GM12878 (cell line): ENCODE measurements at regions not wholly inside any gene's neighbourhood (a gene's known extent, or its start where the extent isn't known, plus 50 kb on each side); places are given as distances from the start of the nearest gene placed in this dataset.
A peak's percentile ranks its signal among the peaks of the same experiment; 100 is the strongest.

Source experiments
- ATAC-seq: fragments of 200-7000 bp; cut with Tn5 transposase; 3 replicates; pipeline ENCODE4 v1.9.1; 2020; ENCODE audit warnings: mild to moderate bottlenecking, moderate library complexity
- BruUV-seq: library from RNA; stranded (reverse); fragments of 400-500 nt; replicated peaks from 2 replicates; lab custom pipeline; 2021; lab: Mats Ljungman, UMichigan
- CTCF ChIA-PET: fragments of 300-600 bp; sonication (Branson Sonifier 250); formaldehyde crosslinking; extraction: SDS; loops from one replicate; lab custom pipeline; 2021; ENCODE audit warnings: inconsistent platforms; lab: Yijun Ruan, JAX
- POLR2A ChIA-PET: fragments of 350-600 bp; formaldehyde crosslinking; extraction: SDS; loops from one replicate; lab custom pipeline; 2021; ENCODE audit warnings: inconsistent platforms; lab: Charles Lee
- RAD21 ChIA-PET: fragments of 300-600 bp; sonication (Branson Sonifier 250); formaldehyde crosslinking; loops from one replicate; lab custom pipeline; 2023; ENCODE audit warnings: antibody characterized with exemption; ENCODE audit not compliant: unreplicated experiment; lab: Charles Lee
- SMC1A ChIA-PET: fragments of 300-600 bp; sonication (Branson Sonifier 250); formaldehyde crosslinking; loops from one replicate; lab custom pipeline; 2023; ENCODE audit not compliant: unreplicated experiment, uncharacterized antibody; lab: Charles Lee
- DNase-seq: peaks from one replicate; pipeline ENCODE4 v3.0.0-alpha.2; 2011; ENCODE audit warnings: low read depth, low spot score
- FAIRE-seq: peaks from 3 replicates; lab custom pipeline; 2011; peaks lifted over from hg19 to GRCh38; lab: Jason Lieb, UNC
- H2AFZ ChIP-seq: 2 replicates; pipeline ENCODE4 v1.6.0; 2011; ENCODE audit warnings: low read depth, low read length, control low read depth; ENCODE audit not compliant: control insufficient read depth
- H3K27ac ChIP-seq: 2 replicates; pipeline ENCODE4 v1.5.1; 2011; ENCODE audit warnings: control low read depth; ENCODE audit not compliant: control insufficient read depth, insufficient read depth
- H3K27me3 ChIP-seq, 2 experiments: replicated peaks in 1 of 2; 2 replicates each; pipeline versions ENCODE4 v1.6.0 to v1.6.1; 2011; ENCODE audit warnings: low read length in 1 of 2; ENCODE audit not compliant: control insufficient read depth in 2 of 2, insufficient read depth in 2 of 2
- H3K36me3 ChIP-seq, 2 experiments: 2 replicates each; pipeline ENCODE4 v1.5.1; 2011; ENCODE audit warnings: low read length in 1 of 2; ENCODE audit not compliant: control insufficient read depth in 2 of 2, insufficient read depth in 2 of 2
- H3K4me1 ChIP-seq: 2 replicates; pipeline ENCODE4 v1.6.1; 2011; ENCODE audit warnings: mild to moderate bottlenecking, low read length, moderate library complexity, mixed read lengths; ENCODE audit not compliant: control insufficient read depth, insufficient read depth
- H3K4me2 ChIP-seq: 2 replicates; pipeline ENCODE4 v1.6.0; 2011; ENCODE audit warnings: control low read depth; ENCODE audit not compliant: control insufficient read depth, insufficient read depth
- H3K4me3 ChIP-seq: fragments of 200-600 bp; sonication (generic); 2 replicates; pipeline ENCODE4 v1.5.1; 2016
- H3K79me2 ChIP-seq: 2 replicates; pipeline ENCODE4 v1.6.0; 2011; ENCODE audit warnings: low read length; ENCODE audit not compliant: control insufficient read depth, insufficient read depth
- H3K9ac ChIP-seq: 2 replicates; pipeline ENCODE4 v1.8.0; 2011; ENCODE audit warnings: low read length, control low read depth, mixed read lengths; ENCODE audit not compliant: control insufficient read depth, insufficient read depth
- H3K9me3 ChIP-seq: replicated peaks from 3 replicates; pipeline ENCODE4 v1.5.1; 2011; ENCODE audit warnings: mild to moderate bottlenecking, low read length; ENCODE audit not compliant: control insufficient read depth, insufficient read depth
- H4K20me1 ChIP-seq: 2 replicates; pipeline ENCODE4 v1.6.0; 2011; ENCODE audit not compliant: control insufficient read depth, insufficient read depth
- ETV6 ChIP-seq, 2 experiments: fragments of 450-650 bp in 1 of 2; IDR thresholded peaks in 1 of 2; conservative IDR thresholded peaks in 1 of 2; 2 replicates each; pipeline ENCODE4 v1.6.1; 2014; ENCODE audit warnings: antibody characterized with exemption in 1 of 2, borderline replicate concordance in 1 of 2, low read depth in 1 of 2, mild to moderate bottlenecking in 1 of 2, moderate library complexity in 1 of 2
- IKZF1 ChIP-seq: fragments of 450-650 bp; conservative IDR thresholded peaks from 2 replicates; pipeline ENCODE4 v1.6.1; 2017; ENCODE audit warnings: antibody characterized with exemption, mild to moderate bottlenecking
- PBX3 ChIP-seq: IDR thresholded peaks from 2 replicates; pipeline ENCODE4 v1.6.1; 2011; ENCODE audit warnings: mild to moderate bottlenecking, low read depth, low read length, moderate library complexity; ENCODE audit not compliant: insufficient replicate concordance
- SMAD1 ChIP-seq: fragments of 450-650 bp; IDR thresholded peaks from 2 replicates; pipeline ENCODE4 v1.6.1; 2018; ENCODE audit warnings: mild to moderate bottlenecking, low read depth; ENCODE audit not compliant: partially characterized antibody
- SMAD5 ChIP-seq: IDR thresholded peaks from 2 replicates; pipeline ENCODE4 v1.6.1; 2016; ENCODE audit warnings: antibody characterized with exemption, low read depth
- SMC3 ChIP-seq: IDR thresholded peaks from 2 replicates; pipeline ENCODE4 v1.6.1; 2011; ENCODE audit warnings: low read length, improper control_type of control experiment, borderline replicate concordance
- STAT1 ChIP-seq: fragments of 450-650 bp; conservative IDR thresholded peaks from 2 replicates; pipeline ENCODE4 v1.6.1; 2014; ENCODE audit warnings: antibody characterized with exemption, mild to moderate bottlenecking
- TCF12 ChIP-seq: IDR thresholded peaks from 2 replicates; pipeline ENCODE4 v1.6.1; 2011; ENCODE audit warnings: low read depth, mild to moderate bottlenecking, low read length
- TCF7 ChIP-seq: IDR thresholded peaks from 2 replicates; pipeline ENCODE4 v1.6.1; 2014; ENCODE audit warnings: antibody characterized with exemption, borderline replicate concordance
- ZNF687 ChIP-seq: fragments of 450-650 bp; IDR thresholded peaks from 2 replicates; pipeline ENCODE4 v1.6.1; 2017; ENCODE audit warnings: mild to moderate bottlenecking, moderate library complexity
- WGBS: methylation state at CpG from one replicate; pipeline ENCODE4 v1.1.6; 2016; ENCODE audit warnings: low lambda C conversion rate; ENCODE audit not compliant: insufficient replicate concordance, insufficient coverage; ENCODE audit errors: missing lambda C conversion rate; 5-methylcytosine and 5-hydroxymethylcytosine counted together
- in situ Hi-C: fragments of 300-500 bp; cut with MboI; formaldehyde crosslinking; loops from 9 replicates; pipeline ENCODE4 v1.14.3; 2018; ENCODE audit warnings: mixed read lengths
- intact Hi-C: fragments of 100-400 bp; cut with micrococcal nuclease; formaldehyde crosslinking; loops from one replicate; pipeline ENCODE4 v1.14.2; 2022; ENCODE audit not compliant: unreplicated experiment
- TF ChIP-seq, protein P1 (sequence below): fragments of 450-650 bp; IDR thresholded peaks from 2 replicates; pipeline ENCODE4 v1.6.1; 2017; ENCODE audit warnings: mild to moderate bottlenecking, moderate library complexity
- TF ChIP-seq, protein P2 (sequence below): IDR thresholded peaks from 2 replicates; pipeline ENCODE4 v1.6.1; 2012; ENCODE audit warnings: low read depth, low read length, improper control_type of control experiment

DNA sequence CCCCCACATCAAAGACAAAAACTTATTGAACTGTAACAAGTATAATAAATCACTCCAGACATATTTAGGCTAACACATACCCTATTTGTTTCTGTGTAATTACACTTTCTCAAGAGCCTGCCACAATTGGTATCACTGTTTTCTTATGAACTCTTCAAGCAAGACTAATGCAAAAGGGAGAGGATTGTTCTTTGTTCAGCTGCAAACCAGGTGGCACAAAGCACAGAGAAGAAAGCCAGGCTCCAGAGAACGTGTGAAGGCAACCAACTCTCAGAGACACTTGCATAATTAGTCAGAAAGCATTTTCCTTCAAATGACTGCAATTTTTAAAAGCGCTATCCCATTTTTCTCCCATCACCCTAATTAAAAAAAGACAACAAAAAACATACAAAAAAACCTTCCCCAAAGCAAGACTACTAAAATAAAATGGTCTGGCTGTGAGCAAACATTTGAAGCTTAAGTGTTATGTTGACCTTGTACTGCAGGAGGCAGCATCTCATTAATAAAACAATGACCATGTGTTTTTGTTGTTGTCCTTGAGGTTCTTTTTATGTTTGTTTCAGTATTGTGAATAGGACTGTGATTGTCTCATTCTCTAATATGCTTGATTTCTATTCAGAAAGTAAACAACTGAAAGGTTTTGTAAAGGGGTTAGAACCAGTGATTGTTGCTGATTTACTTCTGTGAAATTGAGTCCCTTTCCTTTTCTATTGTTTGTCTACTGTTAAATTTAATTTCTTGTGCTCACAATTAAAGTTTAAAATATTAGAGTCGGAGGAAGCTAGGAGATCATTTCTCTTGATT is 452.7 kb upstream of the PDE3A start:
- ChIA-PET SMC1A (interaction anchor here (0.8 to 5.6 kb wide), 28 partner anchors 9 to 461 kb away, joined by 3 to 44 read pairs (median 4); no protein-coding TSS in a partner anchor), RAD21 (interaction anchor here (0.6 to 5.6 kb wide), 18 partner anchors 10 to 686 kb away, joined by 3 to 31 read pairs (median 5); no protein-coding TSS in a partner anchor), POLR2A (no interaction called here), CTCF (interaction anchor here (0.6 to 6.9 kb wide), 29 partner anchors 7 to 688 kb away, joined by 3 to 48 read pairs (median 4); no protein-coding TSS in a partner anchor)
- BruUV-seq = no TSS peak
- Histone ChIP-seq H3K4me3 (no peak overlapping the region), H2AFZ (no peak overlapping the region), H3K36me3 (no peaks in the 10 kb centered on the region), H3K9me3 (no peaks in the 10 kb centered on the region), H3K4me2 (no peak overlapping the region), H3K27me3 (no peaks in the 10 kb centered on the region), H4K20me1 (no peaks in the 10 kb centered on the region), H3K79me2 (no peaks in the 10 kb centered on the region), H3K27ac (no peak overlapping the region), H3K9ac (no peak overlapping the region), H3K4me1 (no peaks in the 10 kb centered on the region)
- ATAC-seq (peak; percentile 88), FAIRE-seq (peak; percentile 54), DNase-seq (no peak)
- 37% methylated on average over 3 of the region's 3 CpGs for WGBS
- in situ Hi-C loops (no loop called here), intact Hi-C loops (loop anchor here (1.0 to 5.0 kb wide), 10 partner anchors 57 to 687 kb away; no protein-coding TSS in a partner anchor)
- no peak for TF ChIP-seq PBX3
- TF ChIP-seq, protein P1, sequence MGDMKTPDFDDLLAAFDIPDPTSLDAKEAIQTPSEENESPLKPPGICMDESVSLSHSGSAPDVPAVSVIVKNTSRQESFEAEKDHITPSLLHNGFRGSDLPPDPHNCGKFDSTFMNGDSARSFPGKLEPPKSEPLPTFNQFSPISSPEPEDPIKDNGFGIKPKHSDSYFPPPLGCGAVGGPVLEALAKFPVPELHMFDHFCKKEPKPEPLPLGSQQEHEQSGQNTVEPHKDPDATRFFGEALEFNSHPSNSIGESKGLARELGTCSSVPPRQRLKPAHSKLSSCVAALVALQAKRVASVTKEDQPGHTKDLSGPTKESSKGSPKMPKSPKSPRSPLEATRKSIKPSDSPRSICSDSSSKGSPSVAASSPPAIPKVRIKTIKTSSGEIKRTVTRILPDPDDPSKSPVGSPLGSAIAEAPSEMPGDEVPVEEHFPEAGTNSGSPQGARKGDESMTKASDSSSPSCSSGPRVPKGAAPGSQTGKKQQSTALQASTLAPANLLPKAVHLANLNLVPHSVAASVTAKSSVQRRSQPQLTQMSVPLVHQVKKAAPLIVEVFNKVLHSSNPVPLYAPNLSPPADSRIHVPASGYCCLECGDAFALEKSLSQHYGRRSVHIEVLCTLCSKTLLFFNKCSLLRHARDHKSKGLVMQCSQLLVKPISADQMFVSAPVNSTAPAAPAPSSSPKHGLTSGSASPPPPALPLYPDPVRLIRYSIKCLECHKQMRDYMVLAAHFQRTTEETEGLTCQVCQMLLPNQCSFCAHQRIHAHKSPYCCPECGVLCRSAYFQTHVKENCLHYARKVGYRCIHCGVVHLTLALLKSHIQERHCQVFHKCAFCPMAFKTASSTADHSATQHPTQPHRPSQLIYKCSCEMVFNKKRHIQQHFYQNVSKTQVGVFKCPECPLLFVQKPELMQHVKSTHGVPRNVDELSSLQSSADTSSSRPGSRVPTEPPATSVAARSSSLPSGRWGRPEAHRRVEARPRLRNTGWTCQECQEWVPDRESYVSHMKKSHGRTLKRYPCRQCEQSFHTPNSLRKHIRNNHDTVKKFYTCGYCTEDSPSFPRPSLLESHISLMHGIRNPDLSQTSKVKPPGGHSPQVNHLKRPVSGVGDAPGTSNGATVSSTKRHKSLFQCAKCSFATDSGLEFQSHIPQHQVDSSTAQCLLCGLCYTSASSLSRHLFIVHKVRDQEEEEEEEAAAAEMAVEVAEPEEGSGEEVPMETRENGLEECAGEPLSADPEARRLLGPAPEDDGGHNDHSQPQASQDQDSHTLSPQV = no peak
- no peak for TF ChIP-seq STAT1
- no peak for TF ChIP-seq ETV6 (conservative IDR thresholded peaks at IDR 0.05 in 1 of 2, IDR thresholded peaks at IDR 0.05 in 1 of 2; ENCODE audit: borderline replicate concordance in 1 of 2, low read depth in 1 of 2)
- TF ChIP-seq SMAD1 = peak; percentile 65
- TF ChIP-seq TCF12 = no peak
- no peak; the same call in 1 of the 2 replicates for TF ChIP-seq ZNF687
- no peak for TF ChIP-seq SMAD5
- peak; percentile 81 for TF ChIP-seq SMC3
- TF ChIP-seq, protein P2, sequence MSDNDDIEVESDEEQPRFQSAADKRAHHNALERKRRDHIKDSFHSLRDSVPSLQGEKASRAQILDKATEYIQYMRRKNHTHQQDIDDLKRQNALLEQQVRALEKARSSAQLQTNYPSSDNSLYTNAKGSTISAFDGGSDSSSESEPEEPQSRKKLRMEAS = no peak
- peak; percentile 53; the same call in 1 of the 2 replicates for TF ChIP-seq IKZF1
- no peak for TF ChIP-seq TCF7
